ENCODE measurements at regions not wholly inside any gene's neighbourhood (a gene's known extent, or its start where the extent isn't known, plus 50 kb on each side); places are given as distances from the start of the nearest gene placed in this dataset.
A peak's percentile ranks its signal among the peaks of the same experiment; 100 is the strongest.

DNA sequence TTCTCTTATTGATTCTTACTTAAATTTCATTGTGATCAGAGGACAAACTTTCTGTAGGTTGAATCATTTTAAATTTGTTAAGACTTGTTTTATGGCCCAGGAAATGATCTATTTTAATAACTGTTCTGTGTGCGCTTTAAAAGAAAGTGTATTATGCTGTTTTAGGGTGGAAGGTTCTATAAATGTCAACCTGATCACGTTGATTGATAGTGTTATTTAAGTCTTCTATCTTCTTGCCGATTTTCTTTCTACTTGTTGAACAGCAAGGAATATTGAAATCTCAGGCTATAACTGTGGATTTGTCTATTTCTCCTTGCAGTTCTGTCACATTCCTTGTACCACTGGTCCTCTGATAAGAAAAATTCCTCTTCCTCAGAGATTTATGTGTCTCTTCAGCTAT is 112.7 kb downstream of the TANC2 start:
- no peak overlapping the region for H3K4me3 ChIP-seq
- 86 to 94% methylated on average over 3 of the region's 3 CpGs for WGBS, 2 donors
- H3K27ac ChIP-seq (ENCODE audit: low read depth in 1 of 2, low read length in 1 of 2): no peak overlapping the region
- peaks cover 0 to 6% (median 0%) of the 10 kb centered on the region in 5 donors for H3K4me1 ChIP-seq (ENCODE audit: control insufficient read depth in 5 of 5, insufficient read depth in 5 of 5, low read length in 5 of 5)
- H3K36me3 ChIP-seq (ENCODE audit: control insufficient read depth in 4 of 4, insufficient read depth in 4 of 4, low read length in 4 of 4): no peaks in the 10 kb centered on the region
- no peaks in the 10 kb centered on the region for H3K9me3 ChIP-seq (ENCODE audit: control insufficient read depth in 4 of 4, insufficient read depth in 3 of 4, low read length in 3 of 4)
- ATAC-seq (ENCODE audit: insufficient read depth, low FRiP score) (no peak), DNase-seq (no peak)
- H3K9ac ChIP-seq (ENCODE audit: insufficient read depth in 1 of 2, low read length in 2 of 2): no peak overlapping the region
- H3K27me3 ChIP-seq (ENCODE audit: control insufficient read depth in 3 of 3, insufficient read depth in 3 of 3, low read length in 2 of 3): no peaks in the 10 kb centered on the region
- TF ChIP-seq, protein P1, sequence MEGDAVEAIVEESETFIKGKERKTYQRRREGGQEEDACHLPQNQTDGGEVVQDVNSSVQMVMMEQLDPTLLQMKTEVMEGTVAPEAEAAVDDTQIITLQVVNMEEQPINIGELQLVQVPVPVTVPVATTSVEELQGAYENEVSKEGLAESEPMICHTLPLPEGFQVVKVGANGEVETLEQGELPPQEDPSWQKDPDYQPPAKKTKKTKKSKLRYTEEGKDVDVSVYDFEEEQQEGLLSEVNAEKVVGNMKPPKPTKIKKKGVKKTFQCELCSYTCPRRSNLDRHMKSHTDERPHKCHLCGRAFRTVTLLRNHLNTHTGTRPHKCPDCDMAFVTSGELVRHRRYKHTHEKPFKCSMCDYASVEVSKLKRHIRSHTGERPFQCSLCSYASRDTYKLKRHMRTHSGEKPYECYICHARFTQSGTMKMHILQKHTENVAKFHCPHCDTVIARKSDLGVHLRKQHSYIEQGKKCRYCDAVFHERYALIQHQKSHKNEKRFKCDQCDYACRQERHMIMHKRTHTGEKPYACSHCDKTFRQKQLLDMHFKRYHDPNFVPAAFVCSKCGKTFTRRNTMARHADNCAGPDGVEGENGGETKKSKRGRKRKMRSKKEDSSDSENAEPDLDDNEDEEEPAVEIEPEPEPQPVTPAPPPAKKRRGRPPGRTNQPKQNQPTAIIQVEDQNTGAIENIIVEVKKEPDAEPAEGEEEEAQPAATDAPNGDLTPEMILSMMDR (IDR thresholded peaks at IDR 0.05; ENCODE audit: control extremely low read depth, extremely low read depth): no peak

- peaks cover 0 to 4% (median 0%) of the 10 kb centered on the region in 4 donors for H3K9me3 ChIP-seq (ENCODE audit: control insufficient read depth in 4 of 4, insufficient read depth in 3 of 4, low read length in 3 of 4)
- DNase-seq (peak in 2 of 3 donors; percentile 76 to 77), ATAC-seq (ENCODE audit: insufficient read depth, low FRiP score) (no peak)
- WGBS, 2 donors: 88 to 90% methylated on average over 2 of the region's 2 CpGs
- H3K36me3 ChIP-seq (ENCODE audit: control insufficient read depth in 4 of 4, insufficient read depth in 4 of 4, low read length in 4 of 4): no peaks in the 10 kb centered on the region
- TF ChIP-seq, protein P1 (IDR thresholded peaks at IDR 0.05; ENCODE audit: control extremely low read depth, extremely low read depth): no peak
- H3K4me3 ChIP-seq: no peak overlapping the region
- no peak overlapping the region for H3K27ac ChIP-seq (ENCODE audit: low read depth in 1 of 2, low read length in 1 of 2)
- H3K9ac ChIP-seq (ENCODE audit: insufficient read depth in 1 of 2, low read length in 2 of 2): no peak overlapping the region
- peaks cover 0 to 6% (median 0%) of the 10 kb centered on the region in 5 donors for H3K4me1 ChIP-seq (ENCODE audit: control insufficient read depth in 5 of 5, insufficient read depth in 5 of 5, low read length in 5 of 5)
- H3K27me3 ChIP-seq (ENCODE audit: control insufficient read depth in 3 of 3, insufficient read depth in 3 of 3, low read length in 2 of 3): no peaks in the 10 kb centered on the region
These were observed 116.3 kb downstream of the TANC2 start for GRCh38 chr17:63082273-63082861.

- WGBS, 2 donors: 44 to 74% methylated on average over 1 of the region's 1 CpG
These were observed 116.9 kb downstream of the TANC2 start for GRCh38 chr17:63082952-63083351.

More at GRCh38 chr17:63082952-63083351, 116.9 kb downstream of the TANC2 start:
- TF ChIP-seq, protein P1 (IDR thresholded peaks at IDR 0.05; ENCODE audit: control extremely low read depth, extremely low read depth): no peak
- no peaks in the 10 kb centered on the region for H3K36me3 ChIP-seq (ENCODE audit: control insufficient read depth in 4 of 4, insufficient read depth in 4 of 4, low read length in 4 of 4)
- peaks cover 0 to 6% (median 0%) of the 10 kb centered on the region in 5 donors for H3K4me1 ChIP-seq (ENCODE audit: control insufficient read depth in 5 of 5, insufficient read depth in 5 of 5, low read length in 5 of 5)
- H3K4me3 ChIP-seq: no peak overlapping the region
- H3K9ac ChIP-seq (ENCODE audit: insufficient read depth in 1 of 2, low read length in 2 of 2): no peak overlapping the region
- no peaks in the 10 kb centered on the region for H3K27me3 ChIP-seq (ENCODE audit: control insufficient read depth in 3 of 3, insufficient read depth in 3 of 3, low read length in 2 of 3)
- H3K27ac ChIP-seq (ENCODE audit: low read depth in 1 of 2, low read length in 1 of 2): no peak overlapping the region
- peaks cover 0 to 4% (median 0%) of the 10 kb centered on the region in 4 donors for H3K9me3 ChIP-seq (ENCODE audit: control insufficient read depth in 4 of 4, insufficient read depth in 3 of 4, low read length in 3 of 4)
- no peak for DNase-seq
- no peak for ATAC-seq (ENCODE audit: insufficient read depth, low FRiP score)
